DOHH2 (cell line): ENCODE measurements at regions not wholly inside any gene's neighbourhood (a gene's known extent, or its start where the extent isn't known, plus 50 kb on each side); places are given as distances from the start of the nearest gene placed in this dataset.

Source experiments
- H3F3A ChIP-seq: fragments of 200-600 bp; sonication (generic), shearing (Covaris generic); 2 replicates; pipeline ENCODE4 v1.6.0; 2016; ENCODE audit warnings: antibody characterized with exemption, mild to moderate bottlenecking; ENCODE audit not compliant: control insufficient read depth, insufficient read depth
- H3K27ac ChIP-seq: fragments of 200-600 bp; sonication (generic); 2 replicates; pipeline ENCODE4 v1.5.1; 2014; ENCODE audit warnings: low read depth, mild to moderate bottlenecking, low read length, moderate library complexity
- H3K27me3 ChIP-seq: fragments of 200-600 bp; sonication (generic); 2 replicates; pipeline ENCODE4 v1.6.1; 2014; ENCODE audit warnings: mild to moderate bottlenecking, low read length, mixed read lengths; ENCODE audit not compliant: control insufficient read depth
- H3K36me3 ChIP-seq: fragments of 200-600 bp; sonication (generic); 2 replicates; pipeline ENCODE4 v1.6.1; 2014; ENCODE audit warnings: mild to moderate bottlenecking, low read length, moderate library complexity, mixed read lengths; ENCODE audit not compliant: control insufficient read depth
- H3K4me1 ChIP-seq: fragments of 200-600 bp; sonication (generic); 2 replicates; pipeline ENCODE4 v1.6.1; 2014; ENCODE audit warnings: mild to moderate bottlenecking, low read length, mixed read lengths; ENCODE audit not compliant: control insufficient read depth
- H3K4me2 ChIP-seq: fragments of 200-600 bp; sonication (generic); 2 replicates; pipeline ENCODE4 v1.6.0; 2014; ENCODE audit warnings: mild to moderate bottlenecking, low read length, moderate library complexity
- H3K4me3 ChIP-seq: fragments of 200-600 bp; sonication (generic); 2 replicates; pipeline ENCODE4 v1.5.1; 2014; ENCODE audit warnings: mild to moderate bottlenecking, low read length, mixed read lengths
- H3K79me2 ChIP-seq: fragments of 200-600 bp; sonication (generic); 2 replicates; pipeline ENCODE4 v1.6.1; 2014; ENCODE audit warnings: mild to moderate bottlenecking, low read length, mixed read lengths; ENCODE audit not compliant: control insufficient read depth
- H3K9me2 ChIP-seq: fragments of 200-600 bp; sonication (generic); replicated peaks from 2 replicates; pipeline ENCODE4 v1.6.1; 2014; ENCODE audit warnings: mild to moderate bottlenecking, low read length, mixed read lengths; ENCODE audit not compliant: control insufficient read depth
- H3K9me3 ChIP-seq: fragments of 200-600 bp; sonication (generic); 2 replicates; pipeline ENCODE4 v1.6.1; 2014; ENCODE audit warnings: antibody characterized with exemption, low read length, mixed read lengths; ENCODE audit not compliant: control insufficient read depth, insufficient read depth
- H4K20me1 ChIP-seq: fragments of 200-600 bp; sonication (generic); 2 replicates; pipeline ENCODE4 v1.6.0; 2014; ENCODE audit warnings: low read depth, mild to moderate bottlenecking, antibody characterized with exemption, low read length, moderate library complexity; ENCODE audit not compliant: control insufficient read depth, insufficient read depth
- CTCF ChIP-seq: fragments of 200-600 bp; sonication (generic); IDR thresholded peaks from one replicate; pipeline ENCODE4 v1.5.1; 2014; ENCODE audit warnings: antibody characterized with exemption, mild to moderate bottlenecking, low read depth, low read length; ENCODE audit not compliant: poor library complexity, severe bottlenecking
- EZH2phosphoT487 ChIP-seq: fragments of 200-600 bp; sonication (generic); IDR thresholded peaks from 2 replicates; pipeline ENCODE4 v1.6.1; 2017; ENCODE audit warnings: borderline replicate concordance, mild to moderate bottlenecking, antibody characterized with exemption, low read length, moderate library complexity, mixed read lengths

DNA sequence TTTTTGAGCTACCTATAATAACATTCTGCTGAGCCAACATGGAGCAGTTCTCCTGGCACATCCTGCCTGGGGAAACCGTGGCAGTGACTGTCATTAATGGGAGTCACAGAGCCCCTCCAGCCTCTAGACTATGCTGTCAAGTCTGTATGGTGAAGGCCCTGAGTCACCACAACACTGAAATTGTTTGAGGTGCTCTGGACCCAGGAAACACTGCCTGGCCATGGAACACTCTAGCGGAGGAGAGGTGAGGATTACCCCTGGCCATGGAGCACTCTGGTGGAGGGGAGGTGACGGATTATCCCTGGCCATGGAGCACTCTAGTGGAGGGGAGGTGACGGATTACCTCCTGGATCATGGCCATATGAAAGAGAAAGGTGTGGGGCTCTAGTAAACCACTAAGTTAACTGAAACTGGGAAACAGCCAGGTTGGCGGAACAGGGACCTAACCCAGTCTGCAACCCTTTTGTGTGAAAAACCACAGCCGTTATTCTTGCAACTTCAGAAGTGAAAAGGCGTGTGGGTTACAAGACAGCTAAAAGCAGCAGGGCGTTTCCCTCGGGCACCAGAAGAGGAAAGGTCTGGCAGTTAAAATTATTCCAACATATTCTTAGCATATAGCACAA lies 156.7 kb downstream of the KCNJ12 start:
- Histone ChIP-seq H3F3A (no peaks in the 10 kb centered on the region), H3K4me3 (no peak overlapping the region), H3K27ac (no peak overlapping the region), H4K20me1 (no peaks in the 10 kb centered on the region), H3K4me2 (no peak overlapping the region), H3K9me2 (no peaks in the 10 kb centered on the region), H3K4me1 (no peaks in the 10 kb centered on the region), H3K9me3 (peaks cover 12% of the 10 kb centered on the region; the same call in 1 of the 2 replicates), H3K36me3 (peaks cover 6% of the 10 kb centered on the region; the same call in 1 of the 2 replicates), H3K79me2 (peaks cover 10% of the 10 kb centered on the region), H3K27me3 (no peaks in the 10 kb centered on the region)
- TF ChIP-seq EZH2phosphoT487 (no peak), CTCF (no peak)

DNA sequence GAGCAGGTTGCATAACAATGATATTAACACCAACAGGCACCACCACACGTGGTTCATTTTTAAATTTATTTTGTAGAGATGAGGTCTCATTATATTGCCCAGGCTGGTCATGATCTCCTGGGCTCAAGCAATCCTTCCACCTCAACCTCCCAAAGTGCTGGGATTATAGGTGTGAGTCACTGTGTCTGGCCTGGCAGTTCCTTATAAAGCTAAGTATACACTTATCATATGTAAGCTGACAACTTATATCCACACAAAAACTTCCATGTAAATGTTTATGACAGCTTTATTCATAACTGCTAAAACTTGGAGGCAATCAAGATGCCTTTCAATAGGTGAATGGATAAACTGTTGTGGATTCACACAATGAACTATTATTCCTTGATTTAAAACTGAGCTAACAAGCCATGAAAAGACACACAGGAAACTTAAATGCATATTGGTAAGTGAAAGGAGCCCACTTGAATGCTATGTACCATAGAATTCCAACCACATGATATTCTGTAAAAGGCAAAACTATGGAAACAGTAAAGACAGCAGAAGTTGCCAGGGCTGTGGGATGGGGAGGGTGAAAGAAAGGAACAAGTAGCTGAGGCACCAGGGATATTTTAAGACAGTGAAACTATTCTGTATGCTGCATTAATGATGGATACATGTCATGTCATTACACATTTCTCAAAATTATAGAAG lies 156.5 kb upstream of the KCNJ18 start:
- Histone ChIP-seq H3K27ac (no peak overlapping the region), H4K20me1 (no peaks in the 10 kb centered on the region), H3K9me3 (peaks cover 12% of the 10 kb centered on the region; the same call in 1 of the 2 replicates), H3K4me1 (no peaks in the 10 kb centered on the region), H3K4me2 (no peak overlapping the region), H3K27me3 (no peaks in the 10 kb centered on the region), H3K4me3 (no peak overlapping the region), H3K9me2 (no peaks in the 10 kb centered on the region), H3K36me3 (peaks cover 6% of the 10 kb centered on the region; the same call in 1 of the 2 replicates), H3F3A (no peaks in the 10 kb centered on the region), H3K79me2 (peaks cover 10% of the 10 kb centered on the region)
- TF ChIP-seq CTCF (no peak), EZH2phosphoT487 (no peak)

DNA sequence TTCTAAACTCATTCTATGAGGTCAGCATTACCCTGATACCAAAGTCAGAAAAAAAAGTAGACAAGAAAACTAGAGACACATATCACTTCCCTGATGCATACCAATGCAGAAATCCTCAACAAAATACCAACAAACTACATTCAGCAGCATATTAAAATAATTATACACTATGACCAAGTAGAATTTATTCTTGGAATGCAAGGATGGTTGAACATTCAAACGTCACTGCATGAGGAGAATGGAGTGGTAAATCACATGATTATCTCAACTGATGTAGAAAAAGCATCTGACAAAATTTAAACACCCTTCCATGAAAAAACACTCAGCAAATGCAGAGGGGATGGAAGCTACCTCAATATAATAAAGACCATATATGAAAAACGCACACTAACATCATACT lies 155.0 kb upstream of the KCNJ18 start:
- Histone ChIP-seq H3K27me3 (no peaks in the 10 kb centered on the region), H3K9me3 (peaks cover 12% of the 10 kb centered on the region; the same call in 1 of the 2 replicates), H3K4me2 (no peak overlapping the region), H3K36me3 (peaks cover 6% of the 10 kb centered on the region; the same call in 1 of the 2 replicates), H4K20me1 (no peaks in the 10 kb centered on the region), H3K4me3 (no peak overlapping the region), H3K4me1 (no peaks in the 10 kb centered on the region), H3K79me2 (peaks cover 10% of the 10 kb centered on the region), H3K9me2 (no peaks in the 10 kb centered on the region), H3K27ac (no peak overlapping the region), H3F3A (no peaks in the 10 kb centered on the region)
- TF ChIP-seq EZH2phosphoT487 (no peak), CTCF (no peak)
